Natural killer cell (primary cell): ENCODE measurements at regions not wholly inside any gene's neighbourhood (a gene's known extent, or its start where the extent isn't known, plus 50 kb on each side); places are given as distances from the start of the nearest gene placed in this dataset.

Source experiments
- ATAC-seq, 3 donors: fragments of 150-1000 bp in 2 of 3; fragments of 200-7000 bp in 1 of 3; cut with Tn5 transposase; 1 replicate in 1 of 3; 2 replicates in 2 of 3; pipeline ENCODE4 v1.10.0; 2021; ENCODE audit warnings: mild to moderate bottlenecking in 2 of 3, moderate library complexity in 2 of 3
- DNase-seq, 2 donors: peaks; one replicate each; pipeline versions ENCODE4 v3.0.0 to v3.0.0-alpha.2; 2013 to 2021; ENCODE audit warnings: mixed read lengths in 1 of 2
- H3K27ac ChIP-seq: one replicate; pipeline ENCODE4 v1.5.1; 2013; ENCODE audit warnings: mild to moderate bottlenecking, low read length
- H3K27me3 ChIP-seq: one replicate; pipeline ENCODE4 v1.6.1; 2013; ENCODE audit warnings: low read length; ENCODE audit not compliant: control insufficient read depth, insufficient read depth
- H3K36me3 ChIP-seq: one replicate; pipeline ENCODE4 v1.6.1; 2013; ENCODE audit warnings: low read length; ENCODE audit not compliant: control insufficient read depth, insufficient read depth
- H3K4me1 ChIP-seq: one replicate; pipeline ENCODE4 v1.6.1; 2013; ENCODE audit warnings: low read length; ENCODE audit not compliant: control insufficient read depth, insufficient read depth
- H3K4me3 ChIP-seq: one replicate; pipeline ENCODE4 v1.5.1; 2013; ENCODE audit warnings: low read length
- H3K9me3 ChIP-seq: one replicate; pipeline ENCODE4 v1.6.1; 2013; ENCODE audit warnings: low read length; ENCODE audit not compliant: control insufficient read depth, insufficient read depth
- H3K27ac Mint-ChIP-seq, 2 donors: one replicate each; pipeline ENCODE4 v1.8.0; 2022; ENCODE audit warnings: mild to moderate bottlenecking in 2 of 2, mixed read lengths in 2 of 2, moderate library complexity in 1 of 2
- H3K27me3 Mint-ChIP-seq, 2 donors: one replicate each; pipeline ENCODE4 v1.8.0; 2022; ENCODE audit warnings: low read depth in 2 of 2, mixed read lengths in 2 of 2
- H3K36me3 Mint-ChIP-seq: one replicate; pipeline ENCODE4 v1.8.0; 2022; ENCODE audit warnings: mixed read lengths
- H3K4me1 Mint-ChIP-seq, 2 donors: one replicate each; pipeline ENCODE4 v1.8.0; 2022; ENCODE audit warnings: mixed read lengths in 2 of 2
- H3K4me3 Mint-ChIP-seq: one replicate; pipeline ENCODE4 v1.8.0; 2022; ENCODE audit warnings: mild to moderate bottlenecking, moderate library complexity, mixed read lengths
- H3K9me3 Mint-ChIP-seq, 2 donors: one replicate each; pipeline ENCODE4 v1.8.0; 2022; ENCODE audit warnings: mixed read lengths in 2 of 2
- CTCF ChIP-seq: fragments of 200-600 bp; IDR thresholded peaks from one replicate; pipeline ENCODE4 v1.8.0; 2022; ENCODE audit warnings: antibody characterized with exemption
- WGBS: methylation state at CpG from one replicate; pipeline ENCODE4 v1.1.7; 2013; ENCODE audit warnings: missing lambda C conversion rate; ENCODE audit not compliant: insufficient coverage; 5-methylcytosine and 5-hydroxymethylcytosine counted together
- intact Hi-C: fragments of 100-400 bp; cut with micrococcal nuclease; formaldehyde crosslinking; loops from one replicate; pipeline ENCODE4 v1.14.2; 2022

- H3K36me3 ChIP-seq = no peaks in the 10 kb centered on the region
- no peak overlapping the region for H3K27ac ChIP-seq
- intact Hi-C loops = no loop called here
- Mint-ChIP-seq H3K9me3 (peaks cover 3% of the 10 kb centered on the region in 2 donors), H3K27ac (no peak overlapping the region), H3K27me3 (no peaks in the 10 kb centered on the region), H3K4me3 (no peak overlapping the region), H3K4me1 (no peaks in the 10 kb centered on the region), H3K36me3 (no peaks in the 10 kb centered on the region)
- H3K4me3 ChIP-seq = no peak overlapping the region
- ATAC-seq = no peak
- H3K27me3 ChIP-seq = no peaks in the 10 kb centered on the region
- DNase-seq = no peak
- H3K9me3 ChIP-seq = no peaks in the 10 kb centered on the region
- no peak for TF ChIP-seq CTCF
- 81% methylated on average over 2 of the region's 2 CpGs for WGBS
- H3K4me1 ChIP-seq = no peaks in the 10 kb centered on the region
Measured at GRCh38 chr5:161064297-161064696, 212.3 kb upstream of the ATP10B start.

GRCh38 chr5:161058781-161059180, 206.8 kb upstream of the ATP10B start:
- no peaks in the 10 kb centered on the region for H3K36me3 Mint-ChIP-seq
- TF ChIP-seq CTCF = no peak
- H3K4me1 ChIP-seq = no peaks in the 10 kb centered on the region
- H3K27ac ChIP-seq = no peak overlapping the region
- no peak for DNase-seq
- no peaks in the 10 kb centered on the region for H3K4me1 Mint-ChIP-seq
- H3K27ac Mint-ChIP-seq = no peak overlapping the region
- no peak overlapping the region for H3K4me3 ChIP-seq
- no peaks in the 10 kb centered on the region for H3K9me3 ChIP-seq
- intact Hi-C loops = no loop called here
- peaks cover 3 to 4% of the 10 kb centered on the region in 2 donors for H3K9me3 Mint-ChIP-seq
- no peaks in the 10 kb centered on the region for H3K27me3 Mint-ChIP-seq
- no peaks in the 10 kb centered on the region for H3K36me3 ChIP-seq
- no peak for ATAC-seq
- H3K4me3 Mint-ChIP-seq = no peak overlapping the region
- no peaks in the 10 kb centered on the region for H3K27me3 ChIP-seq

GRCh38 chr5:161051920-161052500, 200.0 kb upstream of the ATP10B start:
- DNase-seq (no peak), ATAC-seq (no peak)
- H3K27me3 ChIP-seq = no peaks in the 10 kb centered on the region
- H3K4me3 ChIP-seq = no peak overlapping the region
- H3K36me3 ChIP-seq = no peaks in the 10 kb centered on the region
- WGBS = 95% methylated on average over 4 of the region's 4 CpGs
- no peaks in the 10 kb centered on the region for H3K36me3 Mint-ChIP-seq
- peaks cover 0 to 6% of the 10 kb centered on the region in 2 donors for H3K9me3 Mint-ChIP-seq
- no peaks in the 10 kb centered on the region for H3K9me3 ChIP-seq
- no peak overlapping the region for H3K4me3 Mint-ChIP-seq
- H3K4me1 ChIP-seq = no peaks in the 10 kb centered on the region
- H3K27me3 Mint-ChIP-seq = no peaks in the 10 kb centered on the region
- no peaks in the 10 kb centered on the region for H3K4me1 Mint-ChIP-seq
- no peak overlapping the region for H3K27ac ChIP-seq
- intact Hi-C loops = no loop called here
- no peak overlapping the region for H3K27ac Mint-ChIP-seq
- no peak for TF ChIP-seq CTCF

GRCh38 chr5:161047024-161047423, 195.0 kb upstream of the ATP10B start:
- Histone ChIP-seq H3K9me3 (no peaks in the 10 kb centered on the region), H3K27me3 (no peaks in the 10 kb centered on the region), H3K27ac (no peak overlapping the region), H3K4me3 (no peak overlapping the region), H3K36me3 (no peaks in the 10 kb centered on the region), H3K4me1 (no peaks in the 10 kb centered on the region)
- no CpG with 5 or more reads among the region's 4 CpGs for WGBS
- intact Hi-C loops = no loop called here
- Mint-ChIP-seq H3K4me3 (no peak overlapping the region), H3K27me3 (no peaks in the 10 kb centered on the region), H3K4me1 (no peaks in the 10 kb centered on the region), H3K27ac (no peak overlapping the region), H3K9me3 (peaks cover 0 to 2% of the 10 kb centered on the region in 2 donors), H3K36me3 (no peaks in the 10 kb centered on the region)
- no peak for TF ChIP-seq CTCF
- no peak for ATAC-seq
- DNase-seq = no peak
